HS-5 (cell line): ENCODE measurements at regions not wholly inside any gene's neighbourhood (a gene's known extent, or its start where the extent isn't known, plus 50 kb on each side); places are given as distances from the start of the nearest gene placed in this dataset.
"Not testable (repeated sequence)": the region's sequence is repeated elsewhere in the genome, so short reads cannot be mapped to it uniquely, and the experiment has no call there.

Experiments used
- DNase-seq: peaks from one replicate; pipeline ENCODE4 v3.0.0-alpha.2; 2012; ENCODE audit warnings: low read depth

- DNase-seq, result not testable (repeated sequence)
Measured at GRCh38 chr9:97103613-97104383, 64.9 kb upstream of the CTSV start.

- DNase-seq, result not testable (repeated sequence)
Measured at GRCh38 chr9:97099540-97099939, 60.6 kb upstream of the CTSV start.

DNA sequence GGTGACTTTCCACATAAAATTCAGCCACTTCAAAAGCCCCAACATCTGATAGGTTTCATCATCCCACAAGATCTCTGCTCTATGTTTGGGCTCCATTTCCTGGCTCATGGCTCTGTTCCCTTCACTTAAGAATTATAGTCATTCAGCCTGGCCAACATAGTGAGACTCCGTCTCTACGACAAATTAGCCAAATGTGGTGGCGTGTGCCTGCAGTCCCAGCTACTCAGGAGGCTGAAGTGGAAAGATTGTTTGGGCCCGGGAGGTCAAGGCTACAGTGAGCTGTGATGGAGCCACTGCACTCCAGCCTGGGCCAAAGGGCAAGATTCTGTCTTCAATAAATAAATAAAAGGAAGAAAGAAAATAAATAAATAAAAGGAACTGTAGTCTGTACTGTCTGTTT lies 57.9 kb upstream of the CTSV start:
- DNase-seq, result no peak

DNA sequence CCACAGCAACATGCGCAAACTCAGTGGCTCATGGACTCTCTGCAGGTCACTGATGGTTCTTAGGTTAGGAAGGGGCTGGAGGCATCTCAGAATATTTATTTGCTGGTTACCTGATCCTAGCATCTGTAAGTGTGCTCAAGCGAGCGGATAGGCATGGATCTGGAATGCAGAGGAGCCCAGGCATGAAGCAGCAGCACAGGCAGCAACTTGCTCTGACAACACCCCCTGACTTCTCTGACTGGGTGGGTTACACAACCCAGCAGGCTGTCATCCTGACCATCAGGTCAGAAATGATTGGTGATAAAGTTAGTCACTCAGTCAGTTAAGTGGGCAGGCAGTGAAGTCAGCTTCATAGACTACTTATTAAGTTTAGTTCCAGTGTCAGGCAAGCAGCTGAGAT lies 50.4 kb upstream of the CTSV start:
- DNase-seq, result not testable (repeated sequence)
